ENCODE measurements at regions not wholly inside any gene's neighbourhood (a gene's known extent, or its start where the extent isn't known, plus 50 kb on each side); places are given as distances from the start of the nearest gene placed in this dataset.

DNA sequence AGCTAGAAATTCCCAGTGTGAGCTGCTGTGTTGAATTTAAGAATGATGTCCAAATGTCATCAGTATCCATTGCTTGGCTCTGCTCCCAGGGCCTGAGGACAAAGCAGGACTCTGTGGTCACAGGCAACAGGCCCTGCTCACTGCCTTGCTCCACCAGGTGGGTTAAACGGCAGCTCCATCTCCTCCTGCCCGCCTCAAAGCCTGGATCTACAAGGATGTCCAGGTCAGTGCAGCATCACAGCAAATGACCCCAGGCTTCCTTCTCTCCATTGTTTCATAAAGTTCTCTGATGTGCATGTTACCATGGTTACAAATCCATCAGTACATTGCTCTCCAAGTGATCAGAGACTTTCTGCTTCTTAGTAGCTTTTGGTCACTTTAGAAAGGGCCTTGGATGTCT lies 322.0 kb upstream of the ZNF32 start:
- no peak overlapping the region for H3K27ac ChIP-seq (ENCODE audit: low read depth in 2 of 2, low read length in 2 of 2)
- H3K9me3 ChIP-seq (ENCODE audit: control insufficient read depth in 2 of 2, low read length in 2 of 2), result no peaks in the 10 kb centered on the region
- no peak overlapping the region for H3K9ac ChIP-seq (ENCODE audit: low read depth in 1 of 2, low read length in 2 of 2)

DNA sequence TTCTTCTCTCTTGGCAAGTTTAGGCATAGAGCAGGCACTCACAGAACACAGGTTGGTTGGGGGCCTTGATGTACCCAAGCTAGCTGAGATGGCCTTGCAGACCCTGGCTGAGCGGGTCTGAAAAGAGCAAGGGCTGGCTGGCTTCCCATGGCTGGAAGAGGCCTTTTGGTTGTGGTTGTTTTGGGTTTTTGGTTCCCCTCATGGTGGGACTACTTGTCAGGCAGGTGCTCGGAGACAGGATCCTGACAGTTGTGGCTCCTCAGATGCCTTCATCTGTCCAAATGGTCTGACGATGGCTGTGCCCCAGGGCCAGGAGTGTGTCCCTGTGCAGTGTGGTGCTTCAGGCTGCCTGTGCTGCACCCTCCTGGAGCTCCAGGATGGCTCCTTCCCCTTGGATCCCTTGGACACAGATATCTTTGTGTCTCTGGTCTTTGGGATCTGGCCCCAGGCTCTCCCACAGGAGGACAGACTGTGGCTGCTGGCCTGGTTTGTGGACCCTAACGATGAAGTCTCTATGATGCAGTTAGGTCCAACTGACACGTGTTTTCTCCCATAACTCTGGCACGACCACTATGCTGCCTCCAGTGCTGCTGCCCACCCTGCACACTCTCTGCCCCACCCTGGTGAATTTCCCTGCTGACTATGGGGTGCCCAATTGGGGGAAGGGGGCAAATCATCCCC lies 321.5 kb upstream of the ZNF32 start:
- Histone ChIP-seq H3K27ac (ENCODE audit: low read depth in 2 of 2, low read length in 2 of 2) (no peak overlapping the region), H3K4me1 (ENCODE audit: control insufficient read depth in 2 of 2, insufficient read depth in 2 of 2, low read length in 2 of 2) (peaks cover 0 to 2% of the 10 kb centered on the region in 2 donors), H3K36me3 (ENCODE audit: control insufficient read depth in 2 of 2, insufficient read depth in 2 of 2, low read length in 2 of 2) (no peaks in the 10 kb centered on the region), H3K4me3 (ENCODE audit: low read length in 2 of 2) (no peak overlapping the region), H3K9ac (ENCODE audit: low read depth in 1 of 2, low read length in 2 of 2) (no peak overlapping the region), H3K9me3 (ENCODE audit: control insufficient read depth in 2 of 2, low read length in 2 of 2) (no peaks in the 10 kb centered on the region), H3K27me3 (ENCODE audit: control insufficient read depth in 2 of 2, insufficient read depth in 2 of 2, low read length in 2 of 2) (no peaks in the 10 kb centered on the region)

More for the DNA sequence above, 322.0 kb upstream of the ZNF32 start:
- Histone ChIP-seq H3K4me1 (ENCODE audit: control insufficient read depth in 2 of 2, insufficient read depth in 2 of 2, low read length in 2 of 2) (peaks cover 0 to 2% of the 10 kb centered on the region in 2 donors), H3K27me3 (ENCODE audit: control insufficient read depth in 2 of 2, insufficient read depth in 2 of 2, low read length in 2 of 2) (no peaks in the 10 kb centered on the region), H3K36me3 (ENCODE audit: control insufficient read depth in 2 of 2, insufficient read depth in 2 of 2, low read length in 2 of 2) (no peaks in the 10 kb centered on the region), H3K4me3 (ENCODE audit: low read length in 2 of 2) (no peak overlapping the region)

DNA sequence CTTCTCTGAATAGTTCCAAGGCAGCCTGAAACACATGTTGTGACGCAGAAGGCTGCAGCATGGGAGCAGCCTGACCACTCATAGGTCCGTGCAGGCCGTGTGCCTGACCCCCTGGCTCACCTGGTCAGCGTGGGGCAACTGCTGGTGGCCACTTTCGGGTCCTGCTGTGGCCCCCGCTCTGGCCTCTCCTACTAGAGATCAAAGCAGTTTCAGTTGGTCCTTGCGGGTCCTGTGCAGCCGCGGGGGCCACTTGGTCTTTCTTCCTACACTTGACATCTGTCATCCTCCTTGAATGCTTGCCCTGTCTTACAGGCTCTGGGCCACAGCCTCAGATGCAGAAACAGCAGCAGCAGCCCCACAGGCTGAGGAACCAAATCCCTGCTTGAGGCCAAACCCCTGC lies 320.8 kb upstream of the ZNF32 start:
- no peak overlapping the region for H3K9ac ChIP-seq (ENCODE audit: low read depth in 1 of 2, low read length in 2 of 2)
- H3K36me3 ChIP-seq (ENCODE audit: control insufficient read depth in 2 of 2, insufficient read depth in 2 of 2, low read length in 2 of 2), result no peaks in the 10 kb centered on the region
- H3K27me3 ChIP-seq (ENCODE audit: control insufficient read depth in 2 of 2, insufficient read depth in 2 of 2, low read length in 2 of 2), result no peaks in the 10 kb centered on the region
- H3K9me3 ChIP-seq (ENCODE audit: control insufficient read depth in 2 of 2, low read length in 2 of 2), result no peaks in the 10 kb centered on the region
- no peak overlapping the region for H3K27ac ChIP-seq (ENCODE audit: low read depth in 2 of 2, low read length in 2 of 2)
- peaks cover 0 to 2% of the 10 kb centered on the region in 2 donors for H3K4me1 ChIP-seq (ENCODE audit: control insufficient read depth in 2 of 2, insufficient read depth in 2 of 2, low read length in 2 of 2)
- no peak overlapping the region for H3K4me3 ChIP-seq (ENCODE audit: low read length in 2 of 2)

DNA sequence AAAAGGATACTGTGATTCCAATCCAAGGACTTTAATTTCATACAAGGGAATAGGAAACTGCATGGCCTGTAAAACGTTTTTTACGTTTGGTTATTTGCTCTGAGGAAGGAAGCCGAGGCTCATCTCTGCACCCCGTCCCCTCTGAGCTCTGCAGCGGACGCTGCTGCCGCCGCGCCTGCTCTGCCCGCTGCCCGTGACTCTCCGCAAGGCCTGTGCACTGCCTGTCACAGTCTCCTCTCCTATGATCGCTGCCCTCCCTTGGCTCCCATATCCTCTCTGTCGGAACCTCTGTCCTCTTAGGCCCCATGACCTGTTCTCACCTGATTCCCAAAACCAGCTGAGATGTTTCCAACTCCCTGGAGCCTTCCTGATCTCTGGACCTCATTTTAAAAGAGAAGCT lies 320.3 kb upstream of the ZNF32 start:
- H3K27ac ChIP-seq (ENCODE audit: low read depth in 2 of 2, low read length in 2 of 2), result no peak overlapping the region

DNA sequence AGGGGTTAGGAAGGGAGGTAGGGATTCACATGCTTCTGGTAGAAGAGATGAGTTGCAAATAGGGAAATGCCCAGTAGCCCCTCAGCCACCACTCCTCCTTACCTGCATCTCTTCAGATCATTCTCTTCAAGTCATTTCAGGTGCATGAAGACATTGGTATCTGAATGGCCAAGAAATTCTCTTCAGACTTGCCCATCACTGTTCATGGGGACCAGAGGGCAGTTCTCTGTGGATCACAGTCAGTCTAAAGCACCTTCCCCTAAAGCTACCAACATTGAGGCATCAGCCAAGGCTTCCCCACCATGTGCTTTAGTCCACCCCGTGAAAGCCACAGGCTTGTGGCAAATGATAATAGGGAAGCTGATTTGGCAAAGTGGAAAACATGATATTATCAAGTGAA lies 319.4 kb upstream of the ZNF32 start:
- no peaks in the 10 kb centered on the region for H3K36me3 ChIP-seq (ENCODE audit: control insufficient read depth in 2 of 2, insufficient read depth in 2 of 2, low read length in 2 of 2)
- H3K9ac ChIP-seq (ENCODE audit: low read depth in 1 of 2, low read length in 2 of 2), result no peak overlapping the region
- H3K4me3 ChIP-seq (ENCODE audit: low read length in 2 of 2), result no peak overlapping the region
- no peaks in the 10 kb centered on the region for H3K27me3 ChIP-seq (ENCODE audit: control insufficient read depth in 2 of 2, insufficient read depth in 2 of 2, low read length in 2 of 2)
- peaks cover 0 to 2% of the 10 kb centered on the region in 2 donors for H3K4me1 ChIP-seq (ENCODE audit: control insufficient read depth in 2 of 2, insufficient read depth in 2 of 2, low read length in 2 of 2)
- no peaks in the 10 kb centered on the region for H3K9me3 ChIP-seq (ENCODE audit: control insufficient read depth in 2 of 2, low read length in 2 of 2)
- no peak overlapping the region for H3K27ac ChIP-seq (ENCODE audit: low read depth in 2 of 2, low read length in 2 of 2)

More for the DNA sequence above, 320.3 kb upstream of the ZNF32 start:
- no peak overlapping the region for H3K9ac ChIP-seq (ENCODE audit: low read depth in 1 of 2, low read length in 2 of 2)
- H3K36me3 ChIP-seq (ENCODE audit: control insufficient read depth in 2 of 2, insufficient read depth in 2 of 2, low read length in 2 of 2), result no peaks in the 10 kb centered on the region
- peaks cover 0 to 2% of the 10 kb centered on the region in 2 donors for H3K4me1 ChIP-seq (ENCODE audit: control insufficient read depth in 2 of 2, insufficient read depth in 2 of 2, low read length in 2 of 2)
- H3K27me3 ChIP-seq (ENCODE audit: control insufficient read depth in 2 of 2, insufficient read depth in 2 of 2, low read length in 2 of 2), result no peaks in the 10 kb centered on the region
- H3K9me3 ChIP-seq (ENCODE audit: control insufficient read depth in 2 of 2, low read length in 2 of 2), result no peaks in the 10 kb centered on the region
- H3K4me3 ChIP-seq (ENCODE audit: low read length in 2 of 2), result no peak overlapping the region

DNA sequence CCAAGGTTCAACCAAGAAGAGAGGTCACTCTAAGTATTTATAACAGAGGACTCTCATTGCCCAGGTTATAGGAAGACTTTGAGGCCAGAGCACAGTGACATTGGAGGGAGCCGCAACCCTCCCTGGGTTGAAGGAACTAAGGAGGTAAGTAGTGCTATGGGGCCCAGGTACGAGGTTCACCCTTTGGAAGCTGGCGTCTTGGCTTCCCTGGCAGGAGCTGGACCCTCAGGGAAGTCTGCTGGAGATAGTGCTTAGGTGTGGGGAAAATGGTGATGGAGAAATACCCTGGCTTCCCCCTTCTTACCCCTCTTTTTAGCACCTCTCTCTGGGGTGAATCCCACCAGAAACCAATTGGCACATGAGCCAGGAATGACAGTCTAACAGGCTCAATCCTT lies 317.9 kb upstream of the ZNF32 start:
- Histone ChIP-seq H3K4me1 (ENCODE audit: control insufficient read depth in 2 of 2, insufficient read depth in 2 of 2, low read length in 2 of 2) (peaks cover 0 to 2% of the 10 kb centered on the region in 2 donors), H3K9ac (ENCODE audit: low read depth in 1 of 2, low read length in 2 of 2) (no peak overlapping the region), H3K27me3 (ENCODE audit: control insufficient read depth in 2 of 2, insufficient read depth in 2 of 2, low read length in 2 of 2) (no peaks in the 10 kb centered on the region), H3K4me3 (ENCODE audit: low read length in 2 of 2) (no peak overlapping the region), H3K9me3 (ENCODE audit: control insufficient read depth in 2 of 2, low read length in 2 of 2) (no peaks in the 10 kb centered on the region), H3K27ac (ENCODE audit: low read depth in 2 of 2, low read length in 2 of 2) (no peak overlapping the region), H3K36me3 (ENCODE audit: control insufficient read depth in 2 of 2, insufficient read depth in 2 of 2, low read length in 2 of 2) (no peaks in the 10 kb centered on the region)

DNA sequence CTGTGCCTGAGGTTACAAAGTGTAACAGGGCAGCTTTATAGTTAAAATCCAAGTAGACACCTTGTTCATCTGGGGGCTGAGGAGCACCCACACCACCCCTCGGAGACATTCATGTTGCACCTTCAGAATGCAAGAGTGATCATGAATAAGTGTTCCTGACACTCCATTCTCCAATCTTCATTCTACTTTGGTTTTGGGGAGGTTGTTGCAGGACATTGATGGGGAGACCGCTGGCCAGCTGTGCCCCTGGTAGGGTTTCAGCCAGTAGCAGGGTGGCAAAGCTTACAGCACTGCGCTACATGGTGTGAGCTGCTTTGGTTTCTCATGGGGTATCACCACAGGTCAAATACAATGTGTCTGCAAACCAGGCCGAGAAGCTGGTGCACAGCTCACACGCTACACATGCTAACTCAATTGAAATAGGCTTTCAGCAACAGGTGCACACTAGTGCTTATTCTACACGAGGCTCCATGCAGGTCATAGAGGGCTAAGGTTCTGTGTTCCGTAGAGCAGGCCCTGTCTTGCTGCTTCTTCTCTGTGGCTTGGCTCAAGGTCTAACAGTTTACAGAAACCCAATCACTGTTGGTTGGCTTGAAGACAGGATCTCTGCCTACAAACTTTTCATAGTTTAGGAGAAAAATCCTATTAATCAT lies 317.4 kb upstream of the ZNF32 start:
- Histone ChIP-seq H3K4me3 (ENCODE audit: low read length in 2 of 2) (no peak overlapping the region), H3K27ac (ENCODE audit: low read depth in 2 of 2, low read length in 2 of 2) (no peak overlapping the region), H3K9me3 (ENCODE audit: control insufficient read depth in 2 of 2, low read length in 2 of 2) (no peaks in the 10 kb centered on the region), H3K27me3 (ENCODE audit: control insufficient read depth in 2 of 2, insufficient read depth in 2 of 2, low read length in 2 of 2) (no peaks in the 10 kb centered on the region), H3K9ac (ENCODE audit: low read depth in 1 of 2, low read length in 2 of 2) (no peak overlapping the region), H3K36me3 (ENCODE audit: control insufficient read depth in 2 of 2, insufficient read depth in 2 of 2, low read length in 2 of 2) (no peaks in the 10 kb centered on the region), H3K4me1 (ENCODE audit: control insufficient read depth in 2 of 2, insufficient read depth in 2 of 2, low read length in 2 of 2) (peaks cover 0 to 2% of the 10 kb centered on the region in 2 donors)

DNA sequence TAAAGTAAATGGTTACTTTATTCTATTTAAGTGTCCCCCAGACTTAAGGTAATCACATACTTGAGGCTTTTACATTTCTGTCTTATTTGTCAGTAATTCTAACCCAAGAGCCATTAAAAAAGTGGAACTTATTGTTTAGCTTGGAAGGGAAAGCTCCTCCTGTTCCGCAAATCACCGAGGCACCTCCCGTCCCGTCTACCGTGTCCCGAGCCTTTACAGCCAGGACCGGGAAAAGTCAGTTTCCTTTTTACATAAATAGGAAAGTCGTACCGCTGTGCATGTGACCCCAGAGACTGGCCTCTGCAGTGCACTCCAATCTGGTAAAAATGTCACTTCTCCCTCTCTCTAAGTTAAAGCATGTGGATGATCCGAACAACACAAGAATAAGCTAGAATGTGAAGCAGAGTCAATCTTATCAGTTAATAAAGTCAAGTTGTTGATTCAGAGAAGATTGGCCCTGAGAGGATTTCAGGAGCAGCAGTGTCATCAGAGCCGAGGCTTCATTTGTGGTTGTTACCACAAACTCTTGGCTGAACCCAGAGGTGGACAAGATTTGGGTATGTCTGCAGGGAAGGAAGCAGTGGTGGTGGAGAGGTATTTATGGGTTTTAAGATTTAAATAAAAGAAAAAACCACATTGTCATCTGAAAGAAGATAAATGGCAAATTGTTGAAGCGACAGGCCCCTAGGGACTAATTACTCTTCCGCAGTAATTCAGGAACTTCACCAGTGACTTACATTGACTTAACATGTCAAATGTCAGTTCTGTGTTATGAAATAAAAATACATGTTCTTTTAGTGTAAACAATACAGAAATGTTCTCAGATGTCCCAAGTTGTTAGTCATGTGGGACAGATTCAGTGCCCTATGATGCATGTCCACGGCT lies 316.6 kb upstream of the ZNF32 start:
- peaks cover 0 to 2% of the 10 kb centered on the region in 2 donors for H3K4me1 ChIP-seq (ENCODE audit: control insufficient read depth in 2 of 2, insufficient read depth in 2 of 2, low read length in 2 of 2)
- no peak overlapping the region for H3K27ac ChIP-seq (ENCODE audit: low read depth in 2 of 2, low read length in 2 of 2)
- H3K4me3 ChIP-seq (ENCODE audit: low read length in 2 of 2), result no peak overlapping the region

DNA sequence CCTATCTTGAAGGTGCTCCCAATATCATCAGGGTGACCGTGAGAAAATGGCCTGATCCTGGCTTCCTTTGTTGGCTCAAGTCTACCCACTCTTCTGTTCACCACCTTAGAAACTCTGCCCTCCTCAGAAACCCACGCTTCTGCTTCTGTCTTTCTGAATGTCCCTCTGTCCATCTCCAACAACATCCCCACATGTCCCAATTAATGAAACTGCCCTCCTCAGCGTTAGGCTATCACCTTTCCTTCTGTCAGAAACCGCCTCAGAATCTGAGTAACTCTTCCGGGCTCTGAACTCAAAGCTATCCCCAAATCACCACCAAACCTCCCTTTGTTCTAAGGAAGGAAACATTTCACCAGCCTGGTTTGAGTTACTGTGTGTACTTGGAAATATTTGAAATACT lies 315.8 kb upstream of the ZNF32 start:
- no peak overlapping the region for H3K9ac ChIP-seq (ENCODE audit: low read depth in 1 of 2, low read length in 2 of 2)
- no peaks in the 10 kb centered on the region for H3K9me3 ChIP-seq (ENCODE audit: control insufficient read depth in 2 of 2, low read length in 2 of 2)
- H3K4me3 ChIP-seq (ENCODE audit: low read length in 2 of 2), result no peak overlapping the region
- no peaks in the 10 kb centered on the region for H3K27me3 ChIP-seq (ENCODE audit: control insufficient read depth in 2 of 2, insufficient read depth in 2 of 2, low read length in 2 of 2)
- H3K4me1 ChIP-seq (ENCODE audit: control insufficient read depth in 2 of 2, insufficient read depth in 2 of 2, low read length in 2 of 2), result peaks cover 0 to 2% of the 10 kb centered on the region in 2 donors
- H3K36me3 ChIP-seq (ENCODE audit: control insufficient read depth in 2 of 2, insufficient read depth in 2 of 2, low read length in 2 of 2), result no peaks in the 10 kb centered on the region
- no peak overlapping the region for H3K27ac ChIP-seq (ENCODE audit: low read depth in 2 of 2, low read length in 2 of 2)

More for the DNA sequence above, 316.6 kb upstream of the ZNF32 start:
- Histone ChIP-seq H3K9ac (ENCODE audit: low read depth in 1 of 2, low read length in 2 of 2) (no peak overlapping the region), H3K27me3 (ENCODE audit: control insufficient read depth in 2 of 2, insufficient read depth in 2 of 2, low read length in 2 of 2) (no peaks in the 10 kb centered on the region), H3K9me3 (ENCODE audit: control insufficient read depth in 2 of 2, low read length in 2 of 2) (no peaks in the 10 kb centered on the region), H3K36me3 (ENCODE audit: control insufficient read depth in 2 of 2, insufficient read depth in 2 of 2, low read length in 2 of 2) (no peaks in the 10 kb centered on the region)

Measured in mucosa of rectum (tissue), 2 donors.